ENCODE measurements at regions not wholly inside any gene's neighbourhood (a gene's known extent, or its start where the extent isn't known, plus 50 kb on each side); places are given as distances from the start of the nearest gene placed in this dataset.

GRCh38 chr18:22332590-22332989 is 85.1 kb downstream of the CTAGE1 start:
- no peak for DNase-seq (ENCODE audit: low read depth, low spot score)

GRCh38 chr18:22330508-22330907 is 87.2 kb downstream of the CTAGE1 start:
- no peak for DNase-seq (ENCODE audit: low read depth, low spot score)

- DNase-seq (ENCODE audit: low read depth, low spot score) = no peak
Measured at GRCh38 chr18:22325396-22325795, 92.3 kb downstream of the CTAGE1 start.

GRCh38 chr18:22324191-22325131 is 93.3 kb downstream of the CTAGE1 start:
- no peak for DNase-seq (ENCODE audit: low read depth, low spot score)

GRCh38 chr18:22322243-22322691 is 95.4 kb downstream of the CTAGE1 start:
- no peak for DNase-seq (ENCODE audit: low read depth, low spot score)

- no peak for DNase-seq (ENCODE audit: low read depth, low spot score)
Measured at GRCh38 chr18:22320771-22321170, 96.9 kb downstream of the CTAGE1 start.

- DNase-seq (ENCODE audit: low read depth, low spot score) = no peak
Measured at GRCh38 chr18:22320155-22320554, 97.6 kb downstream of the CTAGE1 start.

- no peak for DNase-seq (ENCODE audit: low read depth, low spot score)
Measured at GRCh38 chr18:22318745-22319407, 98.8 kb downstream of the CTAGE1 start.

- no peak for DNase-seq (ENCODE audit: low read depth, low spot score)
Measured at GRCh38 chr18:22314420-22314819, 103.3 kb downstream of the CTAGE1 start.

GRCh38 chr18:22314001-22314400 is 103.7 kb downstream of the CTAGE1 start:
- DNase-seq (ENCODE audit: low read depth, low spot score) = no peak

- DNase-seq (ENCODE audit: low read depth, low spot score) = no peak
Measured at GRCh38 chr18:22311301-22311700, 106.4 kb downstream of the CTAGE1 start.

- no peak for DNase-seq (ENCODE audit: low read depth, low spot score)
Measured at GRCh38 chr18:22309191-22309590, 108.5 kb downstream of the CTAGE1 start.

GRCh38 chr18:22307528-22307927 is 110.2 kb downstream of the CTAGE1 start:
- no peak for DNase-seq (ENCODE audit: low read depth, low spot score)

GRCh38 chr18:22303927-22304326 is 113.8 kb downstream of the CTAGE1 start:
- DNase-seq (ENCODE audit: low read depth, low spot score) = no peak

GRCh38 chr18:22302144-22302543 is 115.6 kb downstream of the CTAGE1 start:
- DNase-seq (ENCODE audit: low read depth, low spot score) = no peak

GRCh38 chr18:22300665-22301636 is 116.8 kb downstream of the CTAGE1 start:
- DNase-seq (ENCODE audit: low read depth, low spot score) = no peak

GRCh38 chr18:22297008-22297407 is 120.7 kb downstream of the CTAGE1 start:
- no peak for DNase-seq (ENCODE audit: low read depth, low spot score)

GRCh38 chr18:22296304-22296703 is 121.4 kb downstream of the CTAGE1 start:
- no peak for DNase-seq (ENCODE audit: low read depth, low spot score)

- no peak for DNase-seq (ENCODE audit: low read depth, low spot score)
Measured at GRCh38 chr18:22293417-22293816, 124.0 kb downstream of the GATA6 start.

GRCh38 chr18:22290004-22290403 is 120.6 kb downstream of the GATA6 start:
- DNase-seq (ENCODE audit: low read depth, low spot score) = no peak

- no peak for DNase-seq (ENCODE audit: low read depth, low spot score)
Measured at GRCh38 chr18:22286585-22286984, 117.2 kb downstream of the GATA6 start.
